H1 (cell line): ENCODE measurements at regions not wholly inside any gene's neighbourhood (a gene's known extent, or its start where the extent isn't known, plus 50 kb on each side); places are given as distances from the start of the nearest gene placed in this dataset.
"Not testable (repeated sequence)": the region's sequence is repeated elsewhere in the genome, so short reads cannot be mapped to it uniquely, and the experiment has no call there.

Experiments used
- CTCF ChIA-PET: fragments of 300-600 bp; sonication (Branson Sonifier 250); formaldehyde crosslinking; loops from one replicate; lab custom pipeline; 2021; ENCODE audit not compliant: partially characterized antibody; lab: Charles Lee
- POLR2A ChIA-PET: fragments of 300-600 bp; sonication (Branson Sonifier 250); formaldehyde crosslinking; loops from one replicate; lab custom pipeline; 2021; ENCODE audit warnings: inconsistent platforms; ENCODE audit not compliant: partially characterized antibody; lab: Charles Lee
- DNase-seq, 2 experiments: peaks; one replicate each; pipeline versions ENCODE4 v3.0.0 to v3.0.0-alpha.2; 2010 to 2022; ENCODE audit warnings: low spot score in 2 of 2, low read depth in 1 of 2, mixed read lengths in 1 of 2
- FAIRE-seq: peaks from 2 replicates; lab custom pipeline; 2011; peaks lifted over from hg19 to GRCh38; lab: Jason Lieb, UNC
- H2AFZ ChIP-seq: 2 replicates; pipeline ENCODE4 v1.8.1; 2012; ENCODE audit warnings: low read length, inconsistent platforms
- H2AK5ac ChIP-seq: 2 replicates; pipeline ENCODE4 v1.6.1; 2013; ENCODE audit warnings: low read depth, low read length
- H2BK120ac ChIP-seq: replicated peaks from 2 replicates; pipeline ENCODE3; 2013; ENCODE audit warnings: low read depth, low read length, inconsistent platforms
- H2BK12ac ChIP-seq: 2 replicates; pipeline ENCODE4 v1.6.1; 2013; ENCODE audit warnings: low read depth, low read length
- H2BK15ac ChIP-seq: 2 replicates; pipeline ENCODE4 v1.6.1; 2013; ENCODE audit warnings: low read length
- H2BK20ac ChIP-seq: 2 replicates; pipeline ENCODE4 v1.6.1; 2013; ENCODE audit warnings: low read length
- H2BK5ac ChIP-seq: 2 replicates; pipeline ENCODE4 v1.6.1; 2013; ENCODE audit warnings: low read depth, low read length
- H3K14ac ChIP-seq: 2 replicates; pipeline ENCODE4 v1.6.1; 2013; ENCODE audit warnings: inconsistent platforms; ENCODE audit not compliant: insufficient read length
- H3K18ac ChIP-seq: 2 replicates; pipeline ENCODE4 v1.6.1; 2013; ENCODE audit warnings: low read length; ENCODE audit errors: extremely low read depth
- H3K23ac ChIP-seq: 2 replicates; pipeline ENCODE4 v1.6.1; 2013; ENCODE audit warnings: inconsistent platforms; ENCODE audit not compliant: insufficient read length
- H3K23me2 ChIP-seq: 2 replicates; pipeline ENCODE4 v1.6.1; 2013; ENCODE audit warnings: low read depth, low read length
- H3K27ac ChIP-seq: 2 replicates; pipeline ENCODE4 v1.6.1; 2011; ENCODE audit warnings: low read depth, low read length, inconsistent platforms
- H3K27me3 ChIP-seq, 4 experiments: replicated peaks in 1 of 4; 1 replicate in 1 of 4; 2 replicates in 3 of 4; pipeline versions ENCODE4 v1.6.1 to v1.8.1; 2011 to 2013; ENCODE audit warnings: low read length in 3 of 4, mild to moderate bottlenecking in 3 of 4, inconsistent platforms in 2 of 4, mixed read lengths in 2 of 4, moderate library complexity in 1 of 4; ENCODE audit not compliant: control insufficient read depth in 3 of 4, insufficient read depth in 3 of 4; ENCODE audit errors: extremely low read depth in 1 of 4
- H3K36me3 ChIP-seq, 4 experiments: 2 replicates each; pipeline versions ENCODE4 v1.6.1 to v1.8.1; 2011 to 2013; ENCODE audit warnings: mild to moderate bottlenecking in 4 of 4, low read length in 3 of 4, moderate library complexity in 2 of 4, control low read depth in 1 of 4, inconsistent platforms in 1 of 4; ENCODE audit not compliant: insufficient read depth in 4 of 4, control insufficient read depth in 2 of 4
- H3K4ac ChIP-seq: replicated peaks from 2 replicates; pipeline ENCODE3; 2013; ENCODE audit warnings: low read length, low read depth, mixed read lengths, inconsistent platforms; ENCODE audit not compliant: insufficient read length
- H3K4me1 ChIP-seq, 4 experiments: replicated peaks in 1 of 4; 1 replicate in 1 of 4; 2 replicates in 3 of 4; pipeline versions ENCODE4 v1.6.1 to v1.8.1; 2011 to 2013; ENCODE audit warnings: low read length in 3 of 4, inconsistent platforms in 2 of 4, mixed read lengths in 1 of 4; ENCODE audit not compliant: insufficient read depth in 4 of 4, control insufficient read depth in 3 of 4
- H3K4me2 ChIP-seq, 2 experiments: 2 replicates each; pipeline versions ENCODE4 v1.6.1 to v1.8.1; 2011 to 2013; ENCODE audit warnings: low read depth in 2 of 2, low read length in 2 of 2, control low read depth in 1 of 2, inconsistent platforms in 1 of 2, mild to moderate bottlenecking in 1 of 2; ENCODE audit not compliant: insufficient read depth in 1 of 2
- H3K4me3 ChIP-seq, 4 experiments: fragments of 200-600, 300-600 bp in 1 of 4; sonication (generic), shearing (Covaris generic), sonication (Bioruptor Twin) in 1 of 4; 2 replicates each; pipeline versions ENCODE4 v1.5.1 to v1.8.1; 2011 to 2016; ENCODE audit warnings: low read length in 4 of 4, low read depth in 3 of 4, control low read depth in 2 of 4, inconsistent platforms in 2 of 4, mild to moderate bottlenecking in 2 of 4, mixed read lengths in 1 of 4, moderate library complexity in 1 of 4; ENCODE audit not compliant: insufficient read depth in 2 of 4; ENCODE audit errors: extremely low read depth in 1 of 4
- H3K56ac ChIP-seq: replicated peaks from 2 replicates; pipeline ENCODE3; 2013; ENCODE audit warnings: low read depth, mild to moderate bottlenecking, mixed read lengths, low read length, inconsistent platforms; ENCODE audit not compliant: insufficient read length
- H3K79me1 ChIP-seq: 2 replicates; pipeline ENCODE4 v1.6.1; 2013; ENCODE audit warnings: low read depth, low read length, control low read depth
- H3K79me2 ChIP-seq, 2 experiments: 2 replicates each; pipeline versions ENCODE4 v1.6.1 to v1.8.1; 2012 to 2013; ENCODE audit warnings: low read length in 2 of 2, mild to moderate bottlenecking in 2 of 2, inconsistent platforms in 1 of 2; ENCODE audit not compliant: insufficient read depth in 2 of 2, control insufficient read depth in 1 of 2
- H3K9ac ChIP-seq, 4 experiments: replicated peaks in 1 of 4; 1 replicate in 1 of 4; 2 replicates in 3 of 4; pipeline versions ENCODE4 v1.6.1 to v1.8.1; 2011 to 2013; ENCODE audit warnings: low read depth in 3 of 4, low read length in 3 of 4, control low read depth in 2 of 4, mild to moderate bottlenecking in 2 of 4, moderate library complexity in 2 of 4, inconsistent platforms in 1 of 4; ENCODE audit errors: extremely low read depth in 1 of 4
- H3K9me3 ChIP-seq, 2 experiments: 2 replicates each; pipeline versions ENCODE4 v1.6.1 to v1.8.1; 2012 to 2013; ENCODE audit warnings: mild to moderate bottlenecking in 2 of 2, moderate library complexity in 2 of 2, control low read depth in 1 of 2, inconsistent platforms in 1 of 2, low read depth in 1 of 2, low read length in 1 of 2, mixed read lengths in 1 of 2; ENCODE audit not compliant: insufficient read depth in 2 of 2
- H4K20me1 ChIP-seq, 2 experiments: replicated peaks in 1 of 2; 2 replicates each; pipeline versions ENCODE3 to v1.8.1; 2011 to 2013; ENCODE audit warnings: inconsistent platforms in 2 of 2, low read length in 2 of 2, mild to moderate bottlenecking in 1 of 2; ENCODE audit not compliant: insufficient read depth in 2 of 2, control insufficient read depth in 1 of 2
- H4K5ac ChIP-seq: 2 replicates; pipeline ENCODE4 v1.6.1; 2013; ENCODE audit warnings: low read length, low read depth, mixed read lengths, inconsistent platforms; ENCODE audit not compliant: insufficient read length
- H4K8ac ChIP-seq: 2 replicates; pipeline ENCODE4 v1.8.0; 2013; ENCODE audit warnings: mild to moderate bottlenecking, moderate library complexity, low read length, inconsistent platforms; ENCODE audit not compliant: insufficient read depth; ENCODE audit errors: extremely low read depth
- H4K91ac ChIP-seq: replicated peaks from 2 replicates; pipeline ENCODE3; 2013; ENCODE audit warnings: low read length, mixed read lengths, inconsistent platforms; ENCODE audit not compliant: insufficient read length
- POU5F1 ChIP-seq: IDR thresholded peaks from 2 replicates; pipeline ENCODE4 v1.6.1; 2011; ENCODE audit warnings: low read depth, mild to moderate bottlenecking, low read length, moderate library complexity
- SRF ChIP-seq: IDR thresholded peaks from 2 replicates; pipeline ENCODE4 v1.6.1; 2011; ENCODE audit warnings: mild to moderate bottlenecking, low read depth, low read length, moderate library complexity
- WGBS, 2 experiments: shearing (Covaris generic) in 1 of 2; methylation state at CpG; one replicate each; pipeline versions ENCODE4 v1.1.6 to v1.1.7; 2013 to 2015; ENCODE audit warnings: low lambda C conversion rate in 2 of 2, mixed read lengths in 2 of 2, inconsistent platforms in 1 of 2, low coverage in 1 of 2, missing lambda C conversion rate in 1 of 2; ENCODE audit not compliant: insufficient replicate concordance in 2 of 2, insufficient coverage in 1 of 2, insufficient read length in 1 of 2; ENCODE audit errors: extremely low coverage in 1 of 2, missing lambda C conversion rate in 1 of 2; 5-methylcytosine and 5-hydroxymethylcytosine counted together

- no peak overlapping the region for H4K5ac ChIP-seq
- H3K14ac ChIP-seq: no peak overlapping the region
- no peaks in the 10 kb centered on the region for H3K79me2 ChIP-seq
- no peaks in the 10 kb centered on the region for H3K79me1 ChIP-seq
- H3K4ac ChIP-seq: no peak overlapping the region
- TF ChIP-seq POU5F1: no peak
- no peak for TF ChIP-seq SRF
- H4K91ac ChIP-seq: no peak overlapping the region
- H3K4me1 ChIP-seq: no peaks in the 10 kb centered on the region
- H3K9me3 ChIP-seq: no peaks in the 10 kb centered on the region
- H3K18ac ChIP-seq: no peak overlapping the region
- H3K27me3 ChIP-seq: no peaks in the 10 kb centered on the region
- no peaks in the 10 kb centered on the region for H3K23me2 ChIP-seq
- WGBS, 2 experiments: 73% methylated on average over 5 of the region's 5 CpGs; no CpG with 5 or more reads in 1 of the 2 experiments
- no peak overlapping the region for H2BK5ac ChIP-seq
- no peak overlapping the region for H3K56ac ChIP-seq
- no peaks in the 10 kb centered on the region for H4K20me1 ChIP-seq
- FAIRE-seq (no peak), DNase-seq (peak in 1 of 2 experiments; percentile 13)
- H2BK120ac ChIP-seq: no peak overlapping the region
- POLR2A ChIA-PET: no interaction called here
- H4K8ac ChIP-seq: no peak overlapping the region
- H3K4me2 ChIP-seq: no peak overlapping the region
- no peak overlapping the region for H2AK5ac ChIP-seq
- no peak overlapping the region for H2BK15ac ChIP-seq
- H3K36me3 ChIP-seq: no peaks in the 10 kb centered on the region
- H3K23ac ChIP-seq: no peak overlapping the region
- CTCF ChIA-PET: interaction anchor here (0.8 kb wide), 1 partner anchor 73 kb away, joined by 3 read pairs; no protein-coding TSS in a partner anchor
- H3K9ac ChIP-seq: no peak overlapping the region
- no peak overlapping the region for H3K27ac ChIP-seq
- no peak overlapping the region for H3K4me3 ChIP-seq
- no peak overlapping the region for H2BK12ac ChIP-seq
- H2BK20ac ChIP-seq: no peak overlapping the region
- H2AFZ ChIP-seq: no peak overlapping the region
These were observed 227.6 kb downstream of the FAM43A start for GRCh38 chr3:194913316-194913715.

GRCh38 chr3:194924889-194925288 is 239.2 kb downstream of the FAM43A start:
- H3K23ac ChIP-seq, POLR2A ChIA-PET, H3K9me3 ChIP-seq, H3K4me2 ChIP-seq, H3K14ac ChIP-seq, H2BK12ac ChIP-seq, H3K36me3 ChIP-seq, H2AK5ac ChIP-seq, H3K79me2 ChIP-seq, H3K4ac ChIP-seq, H4K5ac ChIP-seq, H3K18ac ChIP-seq, H3K4me3 ChIP-seq, H4K20me1 ChIP-seq, H2BK20ac ChIP-seq, H3K27ac ChIP-seq, H3K23me2 ChIP-seq, H3K4me1 ChIP-seq, H3K79me1 ChIP-seq, FAIRE-seq, H3K9ac ChIP-seq, H2BK120ac ChIP-seq, H2BK5ac ChIP-seq, H3K56ac ChIP-seq, H2AFZ ChIP-seq, H2BK15ac ChIP-seq, H4K8ac ChIP-seq, H4K91ac ChIP-seq, H3K27me3 ChIP-seq: not testable (repeated sequence)
- WGBS, 2 experiments: 88% methylated on average over 2 of the region's 5 CpGs; no CpG with 5 or more reads in 1 of the 2 experiments
- CTCF ChIA-PET: interaction anchor here (1.6 kb wide), 1 partner anchor 28 kb away, joined by 4 read pairs; no protein-coding TSS in a partner anchor
- DNase-seq: peak in 1 of 2 experiments; percentile 7
